Skin of body (tissue), 1 donor: ENCODE measurements at regions not wholly inside any gene's neighbourhood (a gene's known extent, or its start where the extent isn't known, plus 50 kb on each side); places are given as distances from the start of the nearest gene placed in this dataset.

Experiments used
- DNase-seq: peaks from one replicate; lab custom pipeline; 2025; lab: John Stamatoyannopoulos, UW

GRCh38 chr6:91434576-91434975 is 847.7 kb upstream of the MAP3K7 start:
- no peak for DNase-seq

DNA sequence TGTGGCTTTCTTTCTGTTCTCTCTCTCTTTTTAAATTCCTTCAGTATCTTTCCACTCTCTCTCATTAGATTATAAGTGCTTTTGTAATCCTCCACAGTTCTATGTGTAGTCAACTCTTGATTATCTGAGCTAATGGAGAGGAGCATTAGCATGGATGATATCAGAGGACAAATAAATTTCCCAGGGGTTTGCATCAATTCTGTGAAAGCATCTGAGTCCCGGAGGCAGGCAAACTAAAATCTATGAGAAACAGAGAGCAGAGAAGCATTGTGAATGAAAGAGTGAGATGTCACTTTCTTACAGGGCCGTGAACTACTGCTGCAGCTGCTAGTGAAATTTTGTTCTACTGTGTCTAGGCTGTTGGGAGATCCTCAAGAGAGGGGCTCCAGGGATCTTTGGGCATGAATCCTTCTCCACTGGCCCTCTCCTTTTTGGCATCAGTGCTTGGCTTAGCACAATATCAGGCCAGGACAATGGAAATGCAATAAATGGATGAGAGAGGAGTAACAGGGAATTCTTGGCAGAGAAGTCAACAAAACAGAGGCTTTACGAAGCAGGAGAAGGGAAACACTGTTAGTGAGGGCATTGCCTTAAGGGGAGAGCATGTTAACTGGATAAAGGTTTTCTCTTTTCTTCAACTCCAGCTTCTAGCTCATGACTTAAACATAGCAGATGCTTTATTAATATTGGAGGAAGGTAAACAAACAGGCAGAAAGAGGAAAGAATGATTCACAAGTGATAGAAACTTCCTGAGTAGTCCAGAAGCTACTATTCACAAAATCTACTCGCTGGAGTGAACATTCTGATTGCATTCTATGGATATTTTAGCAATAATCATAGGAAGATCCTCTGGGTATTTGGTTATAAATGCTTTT is 847.0 kb upstream of the MAP3K7 start:
- DNase-seq: no peak

- DNase-seq: no peak
Measured at GRCh38 chr6:91428953-91429560, 842.2 kb upstream of the MAP3K7 start.

- no peak for DNase-seq
Measured at GRCh38 chr6:91428296-91428695, 841.4 kb upstream of the MAP3K7 start.

GRCh38 chr6:91420243-91420642 is 833.4 kb upstream of the MAP3K7 start:
- no peak for DNase-seq

- no peak for DNase-seq
Measured at GRCh38 chr6:91415031-91415605, 828.2 kb upstream of the MAP3K7 start.

GRCh38 chr6:91412532-91412931 is 825.7 kb upstream of the MAP3K7 start:
- no peak for DNase-seq

- DNase-seq: no peak
Measured at GRCh38 chr6:91407706-91408105, 820.8 kb upstream of the MAP3K7 start.

DNA sequence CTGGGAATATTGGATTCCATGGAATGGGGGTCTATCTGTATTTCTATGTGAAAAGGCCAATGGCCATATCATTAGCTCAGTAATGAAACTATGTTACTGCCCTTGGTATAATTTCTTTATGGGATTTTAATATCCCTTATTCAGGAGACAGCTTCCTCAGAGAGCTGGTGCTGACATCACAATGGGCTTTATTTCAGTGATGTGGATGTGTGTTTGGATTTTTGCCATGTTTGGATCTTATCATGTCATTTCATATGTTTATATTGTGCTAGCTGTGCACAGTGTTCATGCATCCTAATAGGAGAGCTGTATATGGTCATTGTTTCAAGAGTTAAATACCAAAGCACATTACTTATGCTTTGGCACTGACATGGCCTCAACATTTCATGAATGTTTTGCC is 806.1 kb upstream of the MAP3K7 start:
- no peak for DNase-seq

- DNase-seq: no peak
Measured at GRCh38 chr6:91387290-91388059, 800.6 kb upstream of the MAP3K7 start.

DNA sequence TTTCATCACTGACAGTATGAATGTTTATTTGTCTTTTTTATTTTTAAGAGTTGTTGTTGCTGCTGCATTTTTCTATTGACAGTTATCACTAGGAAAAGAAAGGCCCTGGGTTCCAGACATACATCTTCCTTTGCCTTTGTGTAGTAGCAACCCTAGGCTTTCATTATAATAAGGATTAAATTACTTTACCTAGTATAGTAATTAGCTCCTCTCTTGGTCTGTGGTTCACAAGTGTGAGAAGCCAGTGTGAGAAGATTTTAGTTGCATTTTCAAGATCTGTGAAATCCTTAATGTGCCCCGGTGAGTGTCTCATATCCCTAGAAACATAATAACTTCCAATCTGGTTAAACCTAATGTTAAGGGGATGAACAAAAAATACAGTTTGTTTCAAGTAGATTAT is 799.3 kb upstream of the MAP3K7 start:
- DNase-seq: no peak

DNA sequence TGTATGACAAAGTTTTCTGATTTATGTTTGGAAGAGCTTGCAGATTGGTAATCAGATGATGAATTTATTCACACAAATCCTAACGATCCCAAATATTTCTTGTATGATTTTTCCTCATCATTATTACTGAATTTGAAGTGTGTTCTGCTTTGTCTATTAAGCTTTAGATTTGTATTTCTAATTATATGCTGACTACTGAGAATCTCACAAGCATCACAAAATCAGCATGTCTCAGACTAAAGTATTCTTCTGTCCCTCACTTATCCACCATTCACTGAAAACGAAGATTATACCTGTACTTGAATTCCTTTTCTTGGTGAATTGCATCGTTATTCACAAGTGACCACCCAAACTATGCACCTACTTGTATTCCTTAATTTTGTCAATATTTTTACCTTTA is 796.3 kb upstream of the MAP3K7 start:
- DNase-seq: no peak

DNA sequence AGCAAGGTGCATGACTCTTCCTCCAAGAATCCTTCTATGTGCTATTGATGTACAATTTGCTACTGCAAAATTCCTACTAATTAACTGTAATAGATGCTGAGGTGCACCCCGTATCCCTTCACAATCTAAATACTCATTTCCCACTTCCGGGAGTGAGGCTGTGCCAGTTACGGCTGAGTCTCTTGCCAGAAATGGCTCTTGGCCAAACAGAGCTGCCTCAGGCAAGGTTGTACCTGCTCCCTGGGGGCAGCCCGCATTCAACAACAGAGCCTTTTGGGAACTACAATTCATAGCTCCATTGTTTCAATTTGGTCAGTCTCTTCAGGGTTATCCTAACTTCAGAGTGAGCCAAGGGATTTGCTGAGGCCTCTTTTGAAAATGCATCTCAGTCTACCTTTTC is 789.8 kb upstream of the MAP3K7 start:
- no peak for DNase-seq

DNA sequence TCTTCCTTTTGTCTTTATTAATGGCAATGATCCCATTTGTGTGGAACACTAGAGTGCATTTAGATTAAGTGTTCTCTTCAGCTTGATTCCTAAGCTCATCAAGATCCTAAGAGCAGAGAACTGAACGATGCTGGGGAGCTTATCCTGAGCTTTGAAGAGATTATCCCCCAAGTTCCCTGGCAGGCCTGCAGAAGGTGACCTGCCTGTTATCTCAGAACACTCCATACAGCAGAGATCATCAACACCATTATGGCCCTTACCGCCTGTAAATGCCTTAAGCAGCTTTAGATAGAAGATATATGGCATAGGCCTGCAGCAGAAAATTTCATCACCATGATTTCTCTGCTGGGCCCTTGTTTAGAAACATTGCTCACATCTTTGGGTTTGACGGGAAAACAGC is 779.9 kb upstream of the MAP3K7 start:
- DNase-seq: no peak

DNA sequence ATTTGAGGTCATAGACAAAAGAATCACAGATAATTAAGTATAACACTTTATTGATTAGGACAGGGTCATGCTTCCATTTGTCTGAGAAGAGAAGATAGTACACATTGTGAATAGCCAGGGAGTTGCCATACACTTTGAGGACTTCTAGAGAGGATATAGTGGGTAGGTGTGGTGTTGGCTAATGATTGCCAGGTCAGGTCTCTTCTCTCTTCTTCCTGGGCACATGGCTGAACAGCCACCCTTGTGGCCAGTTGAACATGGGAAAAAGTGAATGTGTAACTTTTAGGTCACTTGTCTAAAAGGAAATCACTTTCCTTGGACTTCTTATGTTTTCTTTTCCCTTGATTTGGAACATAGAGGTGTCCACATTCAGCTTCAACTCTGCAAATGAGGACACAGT is 772.1 kb upstream of the MAP3K7 start:
- DNase-seq: no peak

GRCh38 chr6:91352878-91353277 is 766.0 kb upstream of the MAP3K7 start:
- no peak for DNase-seq

DNA sequence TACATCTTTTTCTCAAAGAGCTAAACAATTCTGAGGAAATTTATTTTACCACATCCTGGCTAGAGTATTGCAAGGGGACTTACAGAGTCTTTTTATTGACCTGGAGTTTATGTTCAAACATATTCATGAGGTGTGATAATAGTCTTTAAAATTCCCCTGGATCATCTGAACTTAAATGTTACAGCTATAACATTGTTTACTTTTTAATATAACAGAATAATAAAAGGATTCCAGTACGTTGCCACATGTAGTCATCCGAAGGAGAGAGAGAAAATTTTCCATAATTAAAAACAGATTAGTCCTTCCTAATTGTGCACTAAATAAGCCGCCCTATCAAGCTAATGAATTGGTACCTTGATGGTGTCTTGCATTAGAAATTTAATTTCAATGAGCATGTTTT is 765.4 kb upstream of the MAP3K7 start:
- DNase-seq: no peak

- no peak for DNase-seq
Measured at GRCh38 chr6:91350146-91350908, 763.5 kb upstream of the MAP3K7 start.

- DNase-seq: no peak
Measured at GRCh38 chr6:91341473-91341872, 754.6 kb upstream of the MAP3K7 start.

DNA sequence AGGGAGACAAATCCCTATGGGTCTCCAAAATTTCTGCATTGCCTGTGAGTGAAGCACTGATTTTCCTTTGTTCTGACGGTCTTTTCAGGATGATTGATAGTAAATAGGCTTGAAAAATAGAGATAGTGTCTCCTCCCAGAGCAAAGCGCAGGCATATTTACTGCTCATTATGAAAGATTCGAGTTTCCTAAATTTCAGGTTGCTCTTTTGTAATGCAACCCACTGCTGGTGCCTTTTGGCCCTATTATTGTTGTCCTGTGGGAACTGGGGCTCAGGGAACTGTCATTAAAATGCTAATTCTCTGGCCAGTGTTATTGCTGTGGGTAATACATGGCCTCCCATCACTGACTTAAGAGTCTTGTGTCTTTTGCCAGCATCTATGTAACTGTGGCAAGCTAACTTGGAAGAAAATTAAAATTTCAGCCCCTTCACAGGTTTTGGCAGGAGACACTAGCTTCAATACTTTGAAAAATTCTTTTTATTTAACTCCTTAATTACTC is 754.1 kb upstream of the MAP3K7 start:
- DNase-seq: no peak

DNA sequence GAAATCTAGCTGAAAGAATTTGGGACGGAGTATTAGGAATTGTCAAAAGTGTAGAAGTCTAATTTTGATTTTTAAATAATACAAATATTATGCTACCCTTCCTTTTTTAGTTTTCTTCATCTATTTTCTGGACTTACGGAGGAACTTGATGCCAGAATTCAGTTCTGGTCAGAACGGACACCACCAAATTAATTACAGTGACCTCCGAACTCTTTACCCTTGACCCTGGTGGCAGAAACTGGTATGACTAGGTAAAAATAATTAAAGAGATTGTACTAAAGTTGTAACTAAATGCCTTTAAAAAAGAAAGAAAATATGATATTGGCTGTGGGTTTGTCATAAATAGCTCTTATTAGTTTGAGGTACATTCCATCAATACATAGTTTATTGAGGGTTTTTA is 751.1 kb upstream of the MAP3K7 start:
- DNase-seq: no peak
